ACC112 (cell line): ENCODE measurements at regions not wholly inside any gene's neighbourhood (a gene's known extent, or its start where the extent isn't known, plus 50 kb on each side); places are given as distances from the start of the nearest gene placed in this dataset.

ENCODE experiments used
- H2AFZ ChIP-seq: fragments of 200-600 bp; sonication (generic); one replicate; pipeline ENCODE4 v1.6.0; 2017; ENCODE audit warnings: antibody characterized with exemption, low read length; ENCODE audit not compliant: unreplicated experiment
- H3K27ac ChIP-seq: fragments of 200-600 bp; sonication (generic); 2 replicates; pipeline ENCODE4 v1.5.1; 2014; ENCODE audit warnings: low read depth, mild to moderate bottlenecking, antibody characterized with exemption, low read length, moderate library complexity
- H3K27me3 ChIP-seq: fragments of 200-600 bp; sonication (generic); 2 replicates; pipeline ENCODE4 v1.6.1; 2014; ENCODE audit warnings: mild to moderate bottlenecking, antibody characterized with exemption, low read length, moderate library complexity, mixed read lengths; ENCODE audit not compliant: insufficient read depth
- H3K36me3 ChIP-seq: fragments of 200-600 bp; sonication (generic); 2 replicates; pipeline ENCODE4 v1.6.1; 2016; ENCODE audit warnings: mild to moderate bottlenecking, antibody characterized with exemption, low read length, moderate library complexity, mixed read lengths; ENCODE audit not compliant: insufficient read depth
- H3K4me1 ChIP-seq: fragments of 200-600 bp; sonication (generic); one replicate; pipeline ENCODE4 v1.6.1; 2016; ENCODE audit warnings: low read length, mixed read lengths; ENCODE audit not compliant: insufficient read depth, unreplicated experiment, control insufficient read depth
- H3K4me3 ChIP-seq: fragments of 200-600 bp; sonication (generic); 2 replicates; pipeline ENCODE4 v1.5.1; 2014; ENCODE audit warnings: mild to moderate bottlenecking, low read depth, low read length
- H3K79me2 ChIP-seq: fragments of 200-600 bp; sonication (generic); one replicate; pipeline ENCODE4 v1.6.0; 2016; ENCODE audit warnings: low read length; ENCODE audit not compliant: control insufficient read depth, unreplicated experiment, insufficient read depth

GRCh38 chr4:28536124-28536523 lies 1675.5 kb downstream of the STIM2 start:
- no peak overlapping the region for H3K27ac ChIP-seq
- H2AFZ ChIP-seq, result no peak overlapping the region
- H3K79me2 ChIP-seq, result no peaks in the 10 kb centered on the region
- H3K36me3 ChIP-seq, result no peaks in the 10 kb centered on the region
- H3K27me3 ChIP-seq, result no peaks in the 10 kb centered on the region
- no peaks in the 10 kb centered on the region for H3K4me1 ChIP-seq
- H3K4me3 ChIP-seq, result no peak overlapping the region

DNA sequence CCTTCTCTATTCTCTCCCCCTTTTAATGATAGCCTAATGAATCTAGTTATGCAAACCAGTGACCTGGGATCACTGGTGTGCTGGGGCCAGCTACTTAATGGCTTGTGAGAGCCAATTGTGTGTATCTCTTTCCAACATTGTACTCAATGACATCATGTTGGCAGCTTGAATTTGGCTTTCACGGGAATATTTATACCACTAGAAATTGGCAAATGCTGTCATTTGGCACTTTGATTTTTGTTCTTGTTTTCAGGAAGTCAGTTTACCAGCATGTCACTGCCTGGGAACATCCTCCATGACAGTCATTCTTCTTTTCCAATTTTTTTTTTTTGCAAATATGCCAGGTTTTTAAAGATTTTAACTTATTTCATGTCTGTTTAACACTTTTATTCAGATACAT lies 1685.3 kb downstream of the STIM2 start:
- Histone ChIP-seq H3K79me2 (no peaks in the 10 kb centered on the region), H3K27ac (no peak overlapping the region), H2AFZ (peak overlapping the region; percentile 47), H3K27me3 (no peaks in the 10 kb centered on the region), H3K4me1 (no peaks in the 10 kb centered on the region), H3K4me3 (no peak overlapping the region), H3K36me3 (no peaks in the 10 kb centered on the region)

DNA sequence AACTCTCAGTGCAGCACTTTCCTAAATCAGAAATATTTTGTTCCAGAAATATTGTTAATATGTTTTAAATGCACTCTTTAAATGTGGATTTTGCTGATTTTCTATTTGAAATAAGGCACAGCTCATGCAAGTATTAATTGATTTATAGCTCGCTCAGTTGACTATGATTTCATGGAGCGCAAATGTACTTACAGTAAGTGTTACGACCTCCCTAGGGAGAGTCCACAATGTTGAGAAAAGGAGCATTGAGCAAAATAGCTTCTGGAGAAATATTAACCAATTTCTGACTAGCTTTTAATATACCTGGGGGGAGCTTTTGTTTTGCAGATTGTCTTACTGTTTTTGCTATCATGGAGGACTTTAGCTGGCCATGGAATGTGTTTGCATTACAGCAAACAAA lies 1687.5 kb downstream of the STIM2 start:
- H3K36me3 ChIP-seq, result no peaks in the 10 kb centered on the region

DNA sequence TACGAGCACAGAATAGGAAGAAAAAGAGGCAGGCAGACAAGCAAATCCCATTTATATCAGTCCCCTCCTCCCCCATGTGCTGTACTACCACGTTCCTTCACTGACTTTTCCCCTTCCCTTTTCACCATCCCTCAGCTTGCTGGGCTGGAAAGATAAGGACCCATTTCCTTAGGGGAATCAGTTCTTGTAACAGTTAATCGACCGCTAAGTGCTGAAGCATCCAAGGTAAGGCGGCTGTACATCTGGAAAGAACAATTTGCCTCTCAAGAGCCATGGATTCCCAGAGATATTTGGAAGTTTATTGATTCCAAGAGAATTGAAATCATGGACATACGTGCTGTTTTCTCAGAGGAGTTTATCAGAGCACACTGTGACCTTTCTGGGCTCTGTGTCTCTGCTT lies 1688.0 kb downstream of the STIM2 start:
- Histone ChIP-seq H2AFZ (no peak overlapping the region), H3K4me1 (no peaks in the 10 kb centered on the region), H3K4me3 (no peak overlapping the region)

More for the DNA sequence above, 1687.5 kb downstream of the STIM2 start:
- Histone ChIP-seq H3K4me3 (no peak overlapping the region), H2AFZ (no peak overlapping the region), H3K79me2 (no peaks in the 10 kb centered on the region), H3K4me1 (no peaks in the 10 kb centered on the region), H3K27me3 (no peaks in the 10 kb centered on the region), H3K27ac (no peak overlapping the region)

DNA sequence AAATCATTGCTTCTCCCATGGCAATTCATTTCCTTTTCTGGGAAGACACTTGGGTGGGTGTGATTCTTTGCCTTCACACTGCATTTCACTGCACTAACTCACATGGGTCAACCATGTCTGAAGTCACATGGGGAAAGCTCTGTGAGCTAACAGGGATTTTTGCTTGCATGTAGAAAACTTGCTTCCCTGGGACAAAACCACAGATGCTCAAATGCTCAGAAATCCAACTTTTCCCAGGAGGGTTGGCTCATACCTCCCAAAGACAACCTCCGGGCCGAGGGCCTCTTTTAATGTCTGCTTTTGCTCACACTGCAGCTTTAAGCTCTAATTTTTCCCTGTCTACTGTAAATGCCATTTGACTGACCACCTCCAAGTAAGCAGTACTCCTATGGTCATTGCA lies 1695.2 kb downstream of the STIM2 start:
- H3K36me3 ChIP-seq, result no peaks in the 10 kb centered on the region
- H3K4me3 ChIP-seq, result no peak overlapping the region
- no peaks in the 10 kb centered on the region for H3K79me2 ChIP-seq
- no peaks in the 10 kb centered on the region for H3K27me3 ChIP-seq
- no peak overlapping the region for H2AFZ ChIP-seq
- H3K27ac ChIP-seq, result no peak overlapping the region
- H3K4me1 ChIP-seq, result peaks cover 8% of the 10 kb centered on the region

More for the DNA sequence above, 1688.0 kb downstream of the STIM2 start:
- no peaks in the 10 kb centered on the region for H3K27me3 ChIP-seq
- no peaks in the 10 kb centered on the region for H3K36me3 ChIP-seq
- H3K27ac ChIP-seq, result no peak overlapping the region
- H3K79me2 ChIP-seq, result no peaks in the 10 kb centered on the region

DNA sequence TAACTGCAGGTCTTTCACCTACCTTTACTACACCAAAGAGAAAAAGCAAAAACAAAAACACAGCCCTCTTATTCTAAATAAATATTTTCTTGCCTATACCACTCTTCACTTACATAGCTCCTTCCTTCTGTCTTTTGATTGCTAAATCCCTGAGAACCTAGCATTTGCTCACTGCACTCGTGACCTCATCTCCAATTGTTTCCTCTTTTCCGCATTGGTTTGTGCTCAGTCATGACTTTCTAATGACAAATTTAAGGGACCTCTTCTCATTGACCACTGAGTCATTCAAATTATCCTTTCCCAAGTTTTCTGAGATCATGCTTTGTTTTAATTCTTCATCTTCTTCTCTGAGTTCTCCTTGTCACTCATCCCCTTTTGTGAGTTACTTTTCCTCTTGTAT lies 1697.1 kb downstream of the STIM2 start:
- H3K4me1 ChIP-seq, result peaks cover 8% of the 10 kb centered on the region
- H3K4me3 ChIP-seq, result no peak overlapping the region
- no peaks in the 10 kb centered on the region for H3K36me3 ChIP-seq
- no peaks in the 10 kb centered on the region for H3K79me2 ChIP-seq
- peak overlapping the region; percentile 79 for H2AFZ ChIP-seq
- no peak overlapping the region for H3K27ac ChIP-seq
- H3K27me3 ChIP-seq, result no peaks in the 10 kb centered on the region

DNA sequence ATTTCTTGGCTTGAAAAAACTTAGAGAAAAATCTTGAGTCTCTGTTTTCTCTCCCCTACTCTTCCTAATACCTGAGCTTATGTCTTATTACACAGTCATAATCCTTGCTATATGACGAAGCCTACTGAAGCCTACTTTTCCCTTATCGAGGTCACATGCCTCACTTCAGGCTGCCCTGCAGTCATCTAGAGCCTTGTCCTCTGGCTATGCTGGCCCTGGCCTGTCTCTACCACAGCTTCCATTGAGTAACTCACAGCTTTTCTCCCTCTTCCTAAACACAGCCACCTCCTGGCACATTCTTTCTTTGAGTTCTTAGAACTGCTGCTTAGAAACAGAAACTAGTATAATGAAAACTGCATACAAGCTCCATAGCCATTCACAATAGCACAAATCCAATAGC lies 1698.3 kb downstream of the STIM2 start:
- Histone ChIP-seq H3K4me1 (peaks cover 8% of the 10 kb centered on the region), H3K27ac (no peak overlapping the region), H3K79me2 (no peaks in the 10 kb centered on the region), H3K27me3 (no peaks in the 10 kb centered on the region), H3K36me3 (no peaks in the 10 kb centered on the region), H2AFZ (no peak overlapping the region), H3K4me3 (no peak overlapping the region)

- no peaks in the 10 kb centered on the region for H3K36me3 ChIP-seq
- H3K27ac ChIP-seq, result no peak overlapping the region
- H3K27me3 ChIP-seq, result no peaks in the 10 kb centered on the region
- no peaks in the 10 kb centered on the region for H3K79me2 ChIP-seq
- H2AFZ ChIP-seq, result no peak overlapping the region
- no peak overlapping the region for H3K4me3 ChIP-seq
- no peaks in the 10 kb centered on the region for H3K4me1 ChIP-seq
Observed at GRCh38 chr4:28562913-28563312, 1702.3 kb downstream of the STIM2 start.

- H3K4me3 ChIP-seq, result no peak overlapping the region
- H3K36me3 ChIP-seq, result no peaks in the 10 kb centered on the region
- H3K79me2 ChIP-seq, result no peaks in the 10 kb centered on the region
- H2AFZ ChIP-seq, result no peak overlapping the region
- H3K27ac ChIP-seq, result no peak overlapping the region
- H3K4me1 ChIP-seq, result no peaks in the 10 kb centered on the region
- H3K27me3 ChIP-seq, result no peaks in the 10 kb centered on the region
Observed at GRCh38 chr4:28565396-28565795, 1704.8 kb downstream of the STIM2 start.

DNA sequence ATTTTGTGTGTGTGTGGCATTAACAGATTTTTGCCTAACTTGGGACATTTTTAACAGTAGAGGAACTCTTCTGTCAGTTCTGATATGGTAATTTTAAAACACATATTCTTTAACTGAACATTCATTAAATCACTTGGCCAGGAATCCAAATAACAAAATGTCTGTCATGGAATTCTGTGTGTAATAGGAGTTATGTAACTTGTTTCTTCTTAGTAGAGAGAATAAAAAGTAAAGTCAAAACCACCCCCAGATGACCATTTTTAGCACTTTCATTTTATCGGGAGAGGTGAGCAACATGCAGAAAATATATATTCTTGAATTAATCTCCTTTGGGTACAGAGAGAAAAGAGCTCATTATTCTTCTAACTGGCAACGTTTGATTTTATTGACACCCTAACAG lies 1740.3 kb downstream of the STIM2 start:
- Histone ChIP-seq H3K27me3 (no peaks in the 10 kb centered on the region), H3K4me1 (no peaks in the 10 kb centered on the region), H3K36me3 (no peaks in the 10 kb centered on the region), H3K27ac (no peak overlapping the region), H3K79me2 (no peaks in the 10 kb centered on the region), H2AFZ (no peak overlapping the region), H3K4me3 (no peak overlapping the region)

- Histone ChIP-seq H3K36me3 (no peaks in the 10 kb centered on the region), H3K79me2 (no peaks in the 10 kb centered on the region), H3K4me3 (no peak overlapping the region), H3K27ac (no peak overlapping the region), H3K27me3 (no peaks in the 10 kb centered on the region), H2AFZ (no peak overlapping the region), H3K4me1 (no peaks in the 10 kb centered on the region)
Observed at GRCh38 chr4:28621591-28621990, 1761.0 kb downstream of the STIM2 start.
